Peyer's patch (tissue), 4 donors: ENCODE measurements at regions not wholly inside any gene's neighbourhood (a gene's known extent, or its start where the extent isn't known, plus 50 kb on each side); places are given as distances from the start of the nearest gene placed in this dataset.

Experiments
- CTCF ChIP-seq, 6 experiments: fragments of 450-650 bp in 4 of 6; fragments of 200-600 bp in 2 of 6; sonication (generic) in 1 of 6; IDR thresholded peaks; one replicate each; pipeline ENCODE4 v1.5.1; 2017 to 2019; ENCODE audit warnings: antibody characterized with exemption in 6 of 6, mild to moderate bottlenecking in 3 of 6, moderate library complexity in 1 of 6
- POLR2A ChIP-seq, 2 donors: fragments of 450-650 bp; IDR thresholded peaks; one replicate each; pipeline ENCODE4 v1.5.1; 2017; ENCODE audit warnings: antibody characterized with exemption in 2 of 2, mild to moderate bottlenecking in 2 of 2, moderate library complexity in 2 of 2

DNA sequence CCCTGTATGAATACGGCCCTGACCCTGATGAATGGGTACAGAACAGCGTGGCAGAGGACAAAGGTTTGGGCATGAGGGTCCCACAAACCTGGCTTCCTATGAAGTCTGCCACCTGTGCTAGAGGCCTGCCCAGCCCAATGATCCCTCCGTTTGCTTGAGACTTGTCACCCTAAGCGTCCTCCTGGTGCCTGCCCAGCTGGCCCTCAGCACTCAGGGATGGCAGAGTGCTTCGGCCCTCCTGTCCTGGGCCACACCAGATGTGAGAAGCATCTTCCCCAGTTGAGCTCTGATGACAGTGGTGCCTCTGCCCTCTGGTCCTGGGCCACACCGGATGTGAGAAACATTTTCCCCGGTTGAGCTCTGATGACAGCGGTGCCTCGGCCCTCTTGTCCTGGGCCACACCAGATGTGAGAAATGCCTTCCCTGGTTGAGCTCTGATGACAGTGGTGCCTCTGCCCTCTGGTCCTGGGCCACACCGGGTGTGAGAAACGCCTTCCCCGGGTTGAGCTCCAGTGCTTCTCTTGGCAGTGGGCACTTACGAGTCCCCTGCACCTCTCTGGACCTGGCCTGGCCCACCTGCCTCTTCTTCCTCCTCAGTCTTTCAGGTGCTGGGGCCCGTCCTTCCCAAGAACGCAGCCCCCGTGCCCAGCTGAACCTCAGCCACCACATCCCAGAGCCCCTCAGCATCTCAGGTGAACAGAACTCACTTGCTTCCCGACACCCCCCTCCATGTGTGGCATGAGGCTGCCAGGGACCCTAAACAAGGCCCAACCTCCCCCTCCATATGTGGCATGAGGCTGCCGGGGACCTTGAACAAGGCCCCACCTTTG lies 253.1 kb upstream of the IRX1 start:
- no peak for TF ChIP-seq CTCF (IDR thresholded peaks at IDR 0.05)
- TF ChIP-seq POLR2A (IDR thresholded peaks at IDR 0.05), result no peak
